ENCODE measurements at regions not wholly inside any gene's neighbourhood (a gene's known extent, or its start where the extent isn't known, plus 50 kb on each side); places are given as distances from the start of the nearest gene placed in this dataset.

GRCh38 chr2:174680221-174680620 is 82.6 kb upstream of the WIPF1 start:
- Histone ChIP-seq H3K9me3 (ENCODE audit: control insufficient read depth in 4 of 4, insufficient read depth in 3 of 4, low read length in 3 of 4) (no peaks in the 10 kb centered on the region), H3K36me3 (ENCODE audit: control insufficient read depth in 4 of 4, insufficient read depth in 4 of 4, low read length in 4 of 4) (peaks cover 2 to 5% (median 3%) of the 10 kb centered on the region in 4 donors), H3K9ac (ENCODE audit: insufficient read depth in 1 of 2, low read length in 2 of 2) (no peak overlapping the region), H3K4me1 (ENCODE audit: control insufficient read depth in 5 of 5, insufficient read depth in 5 of 5, low read length in 5 of 5) (peaks cover 0 to 14% (median 8%) of the 10 kb centered on the region in 5 donors), H3K27me3 (ENCODE audit: control insufficient read depth in 3 of 3, insufficient read depth in 3 of 3, low read length in 2 of 3) (peaks cover 0 to 9% (median 0%) of the 10 kb centered on the region in 3 donors), H3K4me3 (no peak overlapping the region), H3K27ac (ENCODE audit: low read depth in 1 of 2, low read length in 1 of 2) (no peak overlapping the region)
- DNase-seq: no peak
- 56 to 68% methylated on average over 2 of the region's 2 CpGs for WGBS, 2 donors
- TF ChIP-seq CTCF (IDR thresholded peaks at IDR 0.05; ENCODE audit: control extremely low read depth, extremely low read depth): no peak
- no peak for ATAC-seq (ENCODE audit: insufficient read depth, low FRiP score)

DNA sequence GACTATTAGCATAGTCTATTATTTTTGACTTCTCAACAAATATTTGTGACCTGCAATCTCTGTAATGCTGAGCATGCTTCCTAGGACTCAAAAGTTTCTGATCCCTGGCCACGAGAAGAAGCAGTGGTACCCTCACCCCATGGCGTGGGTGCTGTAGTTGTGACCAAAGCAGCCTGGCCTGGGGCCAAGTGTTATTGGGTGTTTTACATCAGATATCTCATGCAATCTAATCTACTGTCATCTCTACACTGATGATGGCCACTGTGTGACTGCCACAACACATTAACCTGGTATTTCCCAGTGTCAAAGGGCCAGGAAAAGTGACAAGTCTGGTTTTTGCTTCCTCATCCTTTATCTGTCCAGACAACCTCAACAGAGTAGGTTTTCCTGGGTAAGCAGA is 80.8 kb upstream of the WIPF1 start:
- no peak overlapping the region for H3K27ac ChIP-seq (ENCODE audit: low read depth in 1 of 2, low read length in 1 of 2)
- no peak overlapping the region for H3K4me3 ChIP-seq
- 78 to 82% methylated on average over 2 of the region's 2 CpGs for WGBS, 2 donors
- H3K36me3 ChIP-seq (ENCODE audit: control insufficient read depth in 4 of 4, insufficient read depth in 4 of 4, low read length in 4 of 4): peaks cover 2 to 5% (median 3%) of the 10 kb centered on the region in 4 donors
- no peak for ATAC-seq (ENCODE audit: insufficient read depth, low FRiP score)
- peaks cover 0 to 9% (median 0%) of the 10 kb centered on the region in 3 donors for H3K27me3 ChIP-seq (ENCODE audit: control insufficient read depth in 3 of 3, insufficient read depth in 3 of 3, low read length in 2 of 3)
- no peak overlapping the region for H3K9ac ChIP-seq (ENCODE audit: insufficient read depth in 1 of 2, low read length in 2 of 2)
- no peaks in the 10 kb centered on the region for H3K9me3 ChIP-seq (ENCODE audit: control insufficient read depth in 4 of 4, insufficient read depth in 3 of 4, low read length in 3 of 4)
- H3K4me1 ChIP-seq (ENCODE audit: control insufficient read depth in 5 of 5, insufficient read depth in 5 of 5, low read length in 5 of 5): peaks cover 0 to 13% (median 8%) of the 10 kb centered on the region in 5 donors
- no peak for DNase-seq
- no peak for TF ChIP-seq CTCF (IDR thresholded peaks at IDR 0.05; ENCODE audit: control extremely low read depth, extremely low read depth)

DNA sequence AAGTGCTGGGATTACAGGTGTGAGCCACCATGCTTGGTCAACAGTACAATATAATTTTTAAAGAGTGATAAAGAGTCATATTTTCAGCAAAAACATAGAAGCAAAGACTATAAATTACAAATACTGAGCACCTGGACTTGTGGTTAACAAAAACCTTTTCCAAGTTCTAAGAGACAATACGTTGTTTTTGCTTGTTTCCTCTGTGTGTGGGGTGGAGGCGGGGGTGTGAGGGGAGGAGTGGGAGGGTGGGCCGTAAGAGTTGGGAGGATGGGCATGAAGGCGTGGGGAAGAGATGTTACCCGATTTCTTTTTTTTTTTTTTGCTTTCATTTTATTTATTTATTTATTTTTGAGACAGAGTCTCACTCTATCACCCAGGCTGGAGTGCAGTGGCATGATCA is 78.0 kb upstream of the WIPF1 start:
- Histone ChIP-seq H3K4me3 (no peak overlapping the region), H3K4me1 (ENCODE audit: control insufficient read depth in 5 of 5, insufficient read depth in 5 of 5, low read length in 5 of 5) (peaks cover 0 to 11% (median 0%) of the 10 kb centered on the region in 5 donors), H3K27me3 (ENCODE audit: control insufficient read depth in 3 of 3, insufficient read depth in 3 of 3, low read length in 2 of 3) (no peaks in the 10 kb centered on the region), H3K36me3 (ENCODE audit: control insufficient read depth in 4 of 4, insufficient read depth in 4 of 4, low read length in 4 of 4) (peaks cover 2 to 16% (median 8%) of the 10 kb centered on the region in 4 donors), H3K9ac (ENCODE audit: insufficient read depth in 1 of 2, low read length in 2 of 2) (no peak overlapping the region), H3K9me3 (ENCODE audit: control insufficient read depth in 4 of 4, insufficient read depth in 3 of 4, low read length in 3 of 4) (peaks cover 0 to 3% (median under 1%) of the 10 kb centered on the region in 4 donors), H3K27ac (ENCODE audit: low read depth in 1 of 2, low read length in 1 of 2) (no peak overlapping the region)
- DNase-seq: no peak
- 84 to 91% methylated on average over 5 of the region's 5 CpGs for WGBS, 2 donors
- no peak for TF ChIP-seq CTCF (IDR thresholded peaks at IDR 0.05; ENCODE audit: control extremely low read depth, extremely low read depth)
- ATAC-seq (ENCODE audit: insufficient read depth, low FRiP score): no peak

DNA sequence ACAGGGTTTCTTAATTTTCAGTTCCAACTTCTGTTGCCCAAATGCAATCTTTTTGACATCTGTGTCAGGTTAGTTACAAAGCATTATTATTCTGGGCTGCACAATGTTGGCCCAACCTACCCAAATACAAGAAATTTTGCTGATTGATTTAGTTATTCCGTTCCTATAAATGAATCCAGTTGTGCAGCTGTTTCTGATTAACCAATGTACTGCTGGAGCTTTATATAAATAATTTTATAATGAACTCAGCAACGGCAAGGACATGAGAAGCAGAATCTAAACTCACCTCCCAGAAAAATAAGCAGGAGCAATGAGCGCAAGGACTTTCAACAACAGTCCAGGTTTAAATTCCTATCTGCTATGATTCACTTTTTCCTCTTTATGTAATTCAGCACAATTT is 76.3 kb upstream of the WIPF1 start:
- peaks cover 0 to 3% (median under 1%) of the 10 kb centered on the region in 4 donors for H3K9me3 ChIP-seq (ENCODE audit: control insufficient read depth in 4 of 4, insufficient read depth in 3 of 4, low read length in 3 of 4)
- WGBS, 2 donors: 88 to 94% methylated on average over 3 of the region's 3 CpGs
- H3K4me3 ChIP-seq: no peak overlapping the region

More for the DNA sequence above, 76.3 kb upstream of the WIPF1 start:
- H3K27ac ChIP-seq (ENCODE audit: low read depth in 1 of 2, low read length in 1 of 2): no peak overlapping the region
- no peaks in the 10 kb centered on the region for H3K27me3 ChIP-seq (ENCODE audit: control insufficient read depth in 3 of 3, insufficient read depth in 3 of 3, low read length in 2 of 3)
- ATAC-seq (ENCODE audit: insufficient read depth, low FRiP score) (no peak), DNase-seq (no peak)
- peaks cover 0 to 5% (median 0%) of the 10 kb centered on the region in 5 donors for H3K4me1 ChIP-seq (ENCODE audit: control insufficient read depth in 5 of 5, insufficient read depth in 5 of 5, low read length in 5 of 5)
- no peak overlapping the region for H3K9ac ChIP-seq (ENCODE audit: insufficient read depth in 1 of 2, low read length in 2 of 2)
- H3K36me3 ChIP-seq (ENCODE audit: control insufficient read depth in 4 of 4, insufficient read depth in 4 of 4, low read length in 4 of 4): peaks cover 0 to 13% (median 7%) of the 10 kb centered on the region in 4 donors
- TF ChIP-seq CTCF (IDR thresholded peaks at IDR 0.05; ENCODE audit: control extremely low read depth, extremely low read depth): no peak
